GM12892 (cell line): ENCODE measurements at regions not wholly inside any gene's neighbourhood (a gene's known extent, or its start where the extent isn't known, plus 50 kb on each side); places are given as distances from the start of the nearest gene placed in this dataset.

Source experiments
- DNase-seq: peaks from one replicate; pipeline ENCODE4 v3.0.0; 2011; ENCODE audit not compliant: insufficient read length
- FAIRE-seq: peaks from 2 replicates; lab custom pipeline; 2011; peaks lifted over from hg19 to GRCh38; lab: Jason Lieb, UNC
- POLR2A ChIP-seq: IDR thresholded peaks from 2 replicates; pipeline ENCODE4 v1.6.1; 2011; ENCODE audit warnings: low read depth, low read length, control low read depth
- POLR2AphosphoS5 ChIP-seq: IDR thresholded peaks from 2 replicates; pipeline ENCODE4 v1.6.1; 2011; ENCODE audit warnings: low read depth, low read length, control low read depth
- TAF1 ChIP-seq: IDR thresholded peaks from 2 replicates; pipeline ENCODE4 v1.6.1; 2011; ENCODE audit warnings: low read depth, mild to moderate bottlenecking, control low read depth, low read length, borderline replicate concordance

GRCh38 chr21:27108228-27108627 is 141.3 kb upstream of the ADAMTS5 start:
- DNase-seq (no peak), FAIRE-seq (no peak)
- TF ChIP-seq TAF1 (no peak), POLR2A (no peak), POLR2AphosphoS5 (no peak)

DNA sequence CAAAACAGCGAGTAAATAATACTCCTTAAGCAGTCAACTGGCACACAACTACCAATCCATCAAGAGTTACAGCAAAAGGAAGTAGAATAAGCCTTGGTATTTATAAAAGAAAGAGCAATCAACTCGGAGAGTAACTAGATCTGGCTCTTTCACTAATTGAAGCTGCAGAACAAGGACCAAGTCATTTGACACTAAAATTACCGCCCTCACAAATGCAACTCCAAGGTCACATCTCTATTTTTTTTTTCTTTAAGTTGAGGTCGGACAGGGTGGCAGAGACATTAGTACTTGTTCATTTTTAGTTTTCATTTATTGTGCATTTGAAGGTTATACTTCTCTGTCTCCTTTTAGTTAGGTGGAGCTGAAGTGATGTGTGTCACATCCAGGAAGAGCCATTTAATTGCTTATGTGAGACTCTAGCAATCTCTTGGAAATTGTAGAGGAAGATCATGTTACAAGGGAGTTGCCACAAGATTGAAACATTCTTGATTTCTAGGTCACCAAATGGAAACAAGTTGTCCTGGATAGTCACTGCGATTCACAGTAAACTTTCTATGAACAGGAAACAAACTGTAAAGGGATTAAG is 138.1 kb upstream of the ADAMTS5 start:
- TF ChIP-seq POLR2AphosphoS5 (no peak), TAF1 (no peak), POLR2A (no peak)
- FAIRE-seq, result no peak
- no peak for DNase-seq

GRCh38 chr21:27103768-27104167 is 136.9 kb upstream of the ADAMTS5 start:
- DNase-seq (no peak), FAIRE-seq (no peak)
- TF ChIP-seq POLR2A (no peak), POLR2AphosphoS5 (no peak), TAF1 (no peak)

DNA sequence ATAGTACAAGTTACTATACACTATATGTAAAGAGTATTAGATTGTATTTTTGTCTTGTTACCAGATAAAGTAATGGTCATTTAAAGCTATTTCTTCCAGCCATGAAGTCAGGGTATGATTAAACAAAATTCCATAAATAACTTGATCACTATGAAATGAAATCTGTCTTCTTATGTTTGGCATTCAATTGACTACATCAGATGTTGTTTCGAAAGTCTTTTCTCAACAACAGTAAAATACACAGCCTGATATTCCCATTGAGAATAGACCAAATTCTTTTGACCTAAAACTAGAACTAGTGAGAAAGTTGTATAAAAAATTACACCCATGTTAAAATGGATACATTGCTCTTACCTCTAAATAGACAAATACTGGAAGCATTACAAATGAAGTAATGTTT is 134.6 kb upstream of the ADAMTS5 start:
- TF ChIP-seq POLR2AphosphoS5 (no peak), TAF1 (no peak), POLR2A (no peak)
- FAIRE-seq, result no peak
- no peak for DNase-seq

- DNase-seq, result no peak
- TF ChIP-seq POLR2AphosphoS5 (no peak), POLR2A (no peak), TAF1 (no peak)
These were observed 127.5 kb upstream of the ADAMTS5 start for GRCh38 chr21:27094184-27094948.

GRCh38 chr21:27086630-27087029 is 119.7 kb upstream of the ADAMTS5 start:
- FAIRE-seq, result no peak
- DNase-seq, result no peak
- TF ChIP-seq TAF1 (no peak), POLR2AphosphoS5 (no peak), POLR2A (no peak)

More at GRCh38 chr21:27094184-27094948, 127.5 kb upstream of the ADAMTS5 start:
- FAIRE-seq, result no peak

GRCh38 chr21:27086186-27086585 is 119.3 kb upstream of the ADAMTS5 start:
- DNase-seq (no peak), FAIRE-seq (no peak)
- no peak for TF ChIP-seq POLR2AphosphoS5
- no peak for TF ChIP-seq TAF1
- TF ChIP-seq POLR2A, result no peak

DNA sequence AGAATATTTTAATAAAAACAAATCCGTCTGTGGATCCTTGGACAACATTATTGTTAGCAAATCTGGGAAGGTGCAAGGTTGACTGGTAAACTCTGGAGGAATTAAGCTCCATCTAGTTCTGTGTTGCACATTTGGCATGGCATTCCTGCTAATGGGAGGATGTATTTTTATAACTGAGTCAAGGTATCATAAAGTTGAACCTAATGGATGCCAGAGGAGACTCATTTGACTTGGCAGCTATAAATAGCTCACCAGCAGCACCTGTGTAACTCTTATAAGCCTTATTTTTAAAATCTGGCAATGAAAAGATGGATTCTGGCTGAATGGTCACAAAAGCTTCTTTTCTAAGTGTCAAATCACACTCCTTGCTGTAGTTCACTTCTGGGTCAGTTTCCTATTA is 118.5 kb upstream of the ADAMTS5 start:
- DNase-seq (no peak), FAIRE-seq (no peak)
- no peak for TF ChIP-seq POLR2A
- TF ChIP-seq POLR2AphosphoS5, result no peak
- TF ChIP-seq TAF1, result no peak

GRCh38 chr21:27083144-27083543 is 116.3 kb upstream of the ADAMTS5 start:
- DNase-seq, result no peak
- FAIRE-seq, result no peak
- TF ChIP-seq POLR2AphosphoS5 (no peak), TAF1 (no peak)

GRCh38 chr21:27082431-27083010 is 115.6 kb upstream of the ADAMTS5 start:
- FAIRE-seq, result no peak
- TF ChIP-seq TAF1, result no peak
- TF ChIP-seq POLR2AphosphoS5, result no peak
- no peak for TF ChIP-seq POLR2A
- DNase-seq, result no peak

DNA sequence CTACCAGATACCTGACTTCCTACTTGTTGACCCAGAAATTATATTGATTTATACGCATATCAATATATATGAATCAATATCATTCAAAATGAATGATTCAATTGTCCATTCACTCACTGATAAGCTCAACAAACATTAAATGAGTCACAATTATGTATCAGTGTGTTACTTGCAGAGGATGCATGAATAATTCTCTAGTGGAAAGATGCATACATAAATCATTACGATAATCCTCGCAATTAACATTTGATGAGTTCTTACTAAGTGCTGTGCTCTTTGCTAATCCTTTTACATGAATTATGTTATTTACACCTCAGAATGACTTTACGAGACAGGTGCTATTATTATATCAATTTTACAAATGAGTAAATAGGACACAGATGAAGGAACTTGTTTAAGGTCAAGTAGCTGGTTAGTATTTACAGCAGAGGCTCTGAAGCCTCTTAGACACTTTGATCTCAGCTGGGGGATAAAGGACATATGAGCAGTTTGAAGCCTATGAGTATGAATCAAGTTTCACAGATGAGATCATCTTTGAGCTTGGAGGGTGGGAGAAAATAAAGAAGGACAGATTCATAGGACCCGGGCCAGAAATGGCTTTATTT is 112.8 kb upstream of the ADAMTS5 start:
- no peak for DNase-seq
- TF ChIP-seq POLR2AphosphoS5 (no peak), TAF1 (no peak), POLR2A (no peak)
- FAIRE-seq, result no peak
